OCI-LY7 (cell line): ENCODE measurements at regions not wholly inside any gene's neighbourhood (a gene's known extent, or its start where the extent isn't known, plus 50 kb on each side); places are given as distances from the start of the nearest gene placed in this dataset.

Experiments
- BruUV-seq: library from RNA; stranded (reverse); fragments of 400-500 nt; replicated peaks from 2 replicates; lab custom pipeline; 2021; lab: Mats Ljungman, UMichigan
- CTCF ChIA-PET: fragments of 300-600 bp; sonication (Branson Sonifier 250); formaldehyde crosslinking; loops from one replicate; lab custom pipeline; 2022; ENCODE audit warnings: antibody characterized with exemption; ENCODE audit not compliant: unreplicated experiment; lab: Charles Lee
- POLR2A ChIA-PET: fragments of 300-600 bp; sonication (Branson Sonifier 250); formaldehyde crosslinking; loops from one replicate; lab custom pipeline; 2022; ENCODE audit warnings: antibody characterized with exemption; lab: Charles Lee
- DNase-seq: peaks from one replicate; pipeline ENCODE4 v3.0.0-alpha.2; 2015; ENCODE audit warnings: low spot score
- H2AFZ ChIP-seq: fragments of 200-600 bp; sonication (generic), shearing (Covaris generic); 2 replicates; pipeline ENCODE4 v1.6.1; 2014; ENCODE audit warnings: mild to moderate bottlenecking, antibody characterized with exemption, low read length, moderate library complexity
- H3K27ac ChIP-seq: fragments of 200-600 bp; sonication (generic); 2 replicates; pipeline ENCODE4 v1.5.1; 2014; ENCODE audit warnings: mixed run types, low read depth, mild to moderate bottlenecking, moderate library complexity, low read length, inconsistent platforms; ENCODE audit not compliant: poor library complexity, severe bottlenecking
- H3K36me3 ChIP-seq: fragments of 200-600 bp; sonication (generic); 2 replicates; pipeline ENCODE4 v1.6.1; 2014; ENCODE audit warnings: mild to moderate bottlenecking, antibody characterized with exemption, low read length, moderate library complexity, mixed read lengths; ENCODE audit not compliant: insufficient read depth
- H3K4me1 ChIP-seq: fragments of 200-600 bp; sonication (generic); 2 replicates; pipeline ENCODE4 v1.5.1; 2014; ENCODE audit warnings: mild to moderate bottlenecking, low read length; ENCODE audit not compliant: insufficient read depth, poor library complexity, severe bottlenecking
- H3K4me2 ChIP-seq: fragments of 200-600 bp; sonication (generic); 2 replicates; pipeline ENCODE4 v1.6.1; 2014; ENCODE audit warnings: mild to moderate bottlenecking, low read length
- H3K4me3 ChIP-seq: fragments of 200-600 bp; sonication (generic); 2 replicates; pipeline ENCODE4 v1.5.1; 2014; ENCODE audit warnings: mild to moderate bottlenecking, low read depth, low read length; ENCODE audit not compliant: poor library complexity, severe bottlenecking
- H3K79me2 ChIP-seq: fragments of 200-600 bp; sonication (generic); 2 replicates; pipeline ENCODE4 v1.6.1; 2016; ENCODE audit warnings: low read depth, mild to moderate bottlenecking, low read length, moderate library complexity, mixed read lengths; ENCODE audit not compliant: insufficient read depth
- H3K9me2 ChIP-seq: fragments of 200-600 bp; sonication (generic); 2 replicates; pipeline ENCODE4 v1.6.1; 2016; ENCODE audit warnings: mild to moderate bottlenecking, low read length, mixed read lengths; ENCODE audit not compliant: insufficient read depth
- H3K9me3 ChIP-seq: fragments of 200-600 bp; sonication (generic); 2 replicates; pipeline ENCODE4 v1.6.1; 2014; ENCODE audit warnings: mild to moderate bottlenecking, mixed run types, low read length, mixed read lengths
- H4K20me1 ChIP-seq: fragments of 200-600 bp; sonication (generic); 2 replicates; pipeline ENCODE4 v1.6.1; 2014; ENCODE audit warnings: mild to moderate bottlenecking, antibody characterized with exemption, low read length, moderate library complexity, mixed read lengths; ENCODE audit not compliant: insufficient read depth
- EZH2phosphoT487 ChIP-seq: fragments of 200-600 bp; sonication (generic); IDR thresholded peaks from 2 replicates; pipeline ENCODE4 v1.6.1; 2018; ENCODE audit warnings: low read depth, borderline replicate concordance, mild to moderate bottlenecking, mixed run types, antibody characterized with exemption, low read length, moderate library complexity, mixed read lengths
- intact Hi-C: fragments of 100-400 bp; cut with micrococcal nuclease; formaldehyde crosslinking; loops from one replicate; pipeline ENCODE4 v1.10.0; 2022; ENCODE audit not compliant: unreplicated experiment
- TF ChIP-seq, protein P1 (sequence below): fragments of 200-600 bp; sonication (generic); conservative IDR thresholded peaks from 2 replicates; pipeline ENCODE4 v1.5.1; 2014; ENCODE audit warnings: mild to moderate bottlenecking, antibody characterized with exemption, low read length, moderate library complexity, mixed read lengths

DNA sequence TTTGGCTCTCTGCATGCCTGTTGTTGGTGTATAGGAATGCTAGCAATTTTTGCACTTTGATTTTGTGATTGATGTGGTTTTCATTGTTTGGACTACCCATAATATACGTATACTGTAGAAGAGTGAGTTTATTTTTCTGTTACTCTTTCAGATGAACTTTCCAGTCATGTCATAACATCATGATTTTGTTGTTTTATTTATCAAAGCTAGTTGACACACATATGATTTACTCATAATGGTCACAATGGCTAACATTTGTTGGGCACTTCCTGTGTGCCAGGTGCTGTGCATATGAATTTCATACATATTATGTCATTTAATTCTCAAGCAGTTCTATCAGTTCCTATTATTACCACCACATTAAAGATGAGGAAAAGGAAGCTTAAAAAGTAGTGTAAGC is 98.1 kb upstream of the GUCA2B start:
- Histone ChIP-seq H4K20me1 (no peaks in the 10 kb centered on the region), H3K9me3 (peaks cover 7% of the 10 kb centered on the region; the same call in 1 of the 2 replicates), H3K36me3 (no peaks in the 10 kb centered on the region), H3K4me2 (no peak overlapping the region), H3K79me2 (no peaks in the 10 kb centered on the region), H3K4me3 (no peak overlapping the region), H3K27ac (no peak overlapping the region), H2AFZ (no peak overlapping the region), H3K9me2 (no peaks in the 10 kb centered on the region), H3K4me1 (no peaks in the 10 kb centered on the region)
- intact Hi-C loops, result no loop called here
- DNase-seq, result no peak
- TF ChIP-seq, protein P1, sequence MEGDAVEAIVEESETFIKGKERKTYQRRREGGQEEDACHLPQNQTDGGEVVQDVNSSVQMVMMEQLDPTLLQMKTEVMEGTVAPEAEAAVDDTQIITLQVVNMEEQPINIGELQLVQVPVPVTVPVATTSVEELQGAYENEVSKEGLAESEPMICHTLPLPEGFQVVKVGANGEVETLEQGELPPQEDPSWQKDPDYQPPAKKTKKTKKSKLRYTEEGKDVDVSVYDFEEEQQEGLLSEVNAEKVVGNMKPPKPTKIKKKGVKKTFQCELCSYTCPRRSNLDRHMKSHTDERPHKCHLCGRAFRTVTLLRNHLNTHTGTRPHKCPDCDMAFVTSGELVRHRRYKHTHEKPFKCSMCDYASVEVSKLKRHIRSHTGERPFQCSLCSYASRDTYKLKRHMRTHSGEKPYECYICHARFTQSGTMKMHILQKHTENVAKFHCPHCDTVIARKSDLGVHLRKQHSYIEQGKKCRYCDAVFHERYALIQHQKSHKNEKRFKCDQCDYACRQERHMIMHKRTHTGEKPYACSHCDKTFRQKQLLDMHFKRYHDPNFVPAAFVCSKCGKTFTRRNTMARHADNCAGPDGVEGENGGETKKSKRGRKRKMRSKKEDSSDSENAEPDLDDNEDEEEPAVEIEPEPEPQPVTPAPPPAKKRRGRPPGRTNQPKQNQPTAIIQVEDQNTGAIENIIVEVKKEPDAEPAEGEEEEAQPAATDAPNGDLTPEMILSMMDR, result no peak
- TF ChIP-seq EZH2phosphoT487, result no peak
- CTCF ChIA-PET, result no interaction called here
- POLR2A ChIA-PET, result interaction anchor here (0.6 kb wide), 1 partner anchor 481 kb away, joined by 3 read pairs; no protein-coding TSS in a partner anchor
- BruUV-seq, result no TSS peak

DNA sequence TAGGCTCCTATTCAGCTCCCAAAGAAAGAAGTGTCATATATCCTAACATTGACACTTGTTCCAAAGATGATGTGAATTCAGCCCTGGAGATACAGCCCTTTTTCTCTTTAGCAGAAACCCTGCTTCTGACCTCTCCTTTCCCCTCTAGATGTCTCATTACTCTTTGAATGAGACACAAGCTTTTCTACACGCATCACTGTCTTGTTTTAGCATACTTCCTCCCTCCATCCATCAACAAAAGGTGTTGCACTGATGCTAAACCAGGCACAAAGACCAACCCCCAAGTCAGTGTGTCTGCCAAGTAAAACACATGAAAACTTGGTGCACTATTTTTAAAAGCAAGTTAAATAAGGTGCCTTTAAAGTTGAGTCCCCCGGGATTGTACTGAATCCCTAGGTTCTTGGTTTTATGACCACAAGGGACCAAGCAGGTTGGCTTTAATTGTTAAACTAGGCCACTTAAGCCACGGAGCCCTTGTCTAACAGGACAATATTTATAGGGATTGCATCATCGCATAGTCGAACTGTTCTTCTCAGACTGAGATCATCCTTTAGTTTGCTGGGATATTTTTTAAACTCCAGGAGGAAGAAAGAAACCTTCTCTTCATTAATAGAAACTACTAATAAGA is 101.0 kb upstream of the GUCA2B start:
- H3K36me3 ChIP-seq, result no peaks in the 10 kb centered on the region
- no peak for DNase-seq
- BruUV-seq, result no TSS peak
- H3K9me3 ChIP-seq, result no peaks in the 10 kb centered on the region
- H3K4me3 ChIP-seq, result no peak overlapping the region
- H4K20me1 ChIP-seq, result no peaks in the 10 kb centered on the region
- no peaks in the 10 kb centered on the region for H3K9me2 ChIP-seq
- POLR2A ChIA-PET, result no interaction called here
- no peak for TF ChIP-seq EZH2phosphoT487
- TF ChIP-seq, protein P1, result no peak
- H3K79me2 ChIP-seq, result no peaks in the 10 kb centered on the region
- CTCF ChIA-PET, result no interaction called here
- no peak overlapping the region for H3K27ac ChIP-seq
- H3K4me1 ChIP-seq, result no peaks in the 10 kb centered on the region
- intact Hi-C loops, result no loop called here
- H3K4me2 ChIP-seq, result no peak overlapping the region
- H2AFZ ChIP-seq, result no peak overlapping the region

DNA sequence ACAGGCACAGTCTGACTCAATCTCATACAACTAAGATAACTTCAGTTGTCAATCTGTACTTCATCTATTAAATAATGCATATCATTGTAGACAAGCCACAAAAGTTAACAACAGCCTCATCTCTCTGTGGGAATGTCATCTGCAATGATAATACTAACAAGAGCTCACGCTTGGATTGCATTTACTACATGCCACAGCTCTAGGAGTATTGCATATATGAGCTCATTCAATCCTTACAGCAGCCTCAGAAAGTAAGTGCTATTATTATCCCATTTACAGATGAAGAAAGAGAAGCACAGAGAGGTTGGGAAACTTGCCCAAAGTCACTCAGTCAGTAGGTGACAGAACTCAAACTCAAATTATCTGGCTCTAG is 105.7 kb upstream of the GUCA2B start:
- no peak for DNase-seq
- H3K4me3 ChIP-seq, result no peak overlapping the region
- H3K9me3 ChIP-seq, result no peaks in the 10 kb centered on the region
- POLR2A ChIA-PET, result no interaction called here
- intact Hi-C loops, result no loop called here
- no peak for TF ChIP-seq EZH2phosphoT487
- TF ChIP-seq, protein P1, result no peak
- H3K4me2 ChIP-seq, result no peak overlapping the region
- no peaks in the 10 kb centered on the region for H3K4me1 ChIP-seq
- CTCF ChIA-PET, result no interaction called here
- H3K36me3 ChIP-seq, result no peaks in the 10 kb centered on the region
- no peaks in the 10 kb centered on the region for H3K9me2 ChIP-seq
- H2AFZ ChIP-seq, result no peak overlapping the region
- no peaks in the 10 kb centered on the region for H4K20me1 ChIP-seq
- no peaks in the 10 kb centered on the region for H3K79me2 ChIP-seq
- no peak overlapping the region for H3K27ac ChIP-seq
- no TSS peak for BruUV-seq
